ENCODE measurements at regions not wholly inside any gene's neighbourhood (a gene's known extent, or its start where the extent isn't known, plus 50 kb on each side); places are given as distances from the start of the nearest gene placed in this dataset.

GRCh38 chr4:11801466-11802446 lies 373.1 kb upstream of the HS3ST1 start:
- no peak overlapping the region for H3K4me3 ChIP-seq (ENCODE audit: low read depth in 2 of 2, low read length in 1 of 2)
- no peak overlapping the region for H3K9ac ChIP-seq
- no peaks in the 10 kb centered on the region for H3K79me2 ChIP-seq (ENCODE audit: insufficient read depth)
- H3K4me2 ChIP-seq: no peak overlapping the region
- no peaks in the 10 kb centered on the region for H3F3A ChIP-seq (replicated peaks; ENCODE audit: insufficient read depth)
- no peaks in the 10 kb centered on the region for H3K4me1 ChIP-seq (ENCODE audit: control insufficient read depth in 1 of 2, insufficient read depth in 2 of 2, low read depth in 1 of 2, low read length in 1 of 2)
- H4K20me1 ChIP-seq (ENCODE audit: insufficient read depth): no peaks in the 10 kb centered on the region
- no peak overlapping the region for H3K27ac ChIP-seq (ENCODE audit: low read depth in 2 of 2, low read length in 1 of 2)
- no peak for DNase-seq
- no peaks in the 10 kb centered on the region for H3K36me3 ChIP-seq (replicated peaks in 1 of 2; ENCODE audit: control insufficient read depth in 1 of 2, insufficient read depth in 2 of 2, low read length in 1 of 2)
- H2AFZ ChIP-seq (ENCODE audit: low read depth): no peak overlapping the region
- ChIA-PET CTCF (interaction anchor here (0.6 kb wide), 1 partner anchor 22 kb away, joined by 3 read pairs; no protein-coding TSS in a partner anchor), POLR2A (no interaction called here)
- H3K9me3 ChIP-seq: no peaks in the 10 kb centered on the region
- H3K27me3 ChIP-seq (ENCODE audit: insufficient read depth): no peaks in the 10 kb centered on the region
- no peaks in the 10 kb centered on the region for H3K9me2 ChIP-seq
- 12% methylated on average over 7 of the region's 7 CpGs for WGBS (ENCODE audit: low lambda C conversion rate)
- TF ChIP-seq IRF3 (IDR thresholded peaks at IDR 0.05; ENCODE audit: low read depth, low read length) (no peak), FOXM1 (IDR thresholded peaks at IDR 0.05; ENCODE audit: low read depth) (no peak), MAX (IDR thresholded peaks at IDR 0.05; ENCODE audit: low read depth) (no peak), CTCF (IDR thresholded peaks at IDR 0.05) (no peak), EP300 (IDR thresholded peaks at IDR 0.05; ENCODE audit: borderline replicate concordance in 1 of 2, low read depth in 1 of 2, low read length in 1 of 2) (no peak), YY1 (IDR thresholded peaks at IDR 0.05; ENCODE audit: low read depth) (no peak), ELF1 (IDR thresholded peaks at IDR 0.05) (no peak), JUND (IDR thresholded peaks at IDR 0.05) (no peak), EZH2phosphoT487 (IDR thresholded peaks at IDR 0.05; ENCODE audit: borderline replicate concordance, low read depth) (no peak), GABPA (IDR thresholded peaks at IDR 0.05; ENCODE audit: low read depth) (no peak), PBX3 (IDR thresholded peaks at IDR 0.05) (no peak), SIN3A (IDR thresholded peaks at IDR 0.05; ENCODE audit: borderline replicate concordance, low read depth, low read length) (no peak), POLR2AphosphoS5 (IDR thresholded peaks at IDR 0.05; ENCODE audit: low read depth, low read length) (no peak), USF2 (IDR thresholded peaks at IDR 0.05; ENCODE audit: borderline replicate concordance, low read depth, low read length) (no peak), REST (IDR thresholded peaks at IDR 0.05; ENCODE audit: low read depth, low read length) (no peak), TEAD4 (IDR thresholded peaks at IDR 0.05; ENCODE audit: borderline replicate concordance, insufficient read depth) (no peak), FOXJ3 (CRISPR knock-in tag; IDR thresholded peaks at IDR 0.05) (no peak), TAF1 (IDR thresholded peaks at IDR 0.05; ENCODE audit: borderline replicate concordance, low read depth, low read length) (no peak), FOSL2 (IDR thresholded peaks at IDR 0.05; ENCODE audit: borderline replicate concordance, low read depth) (no peak), TCF12 (IDR thresholded peaks at IDR 0.05) (no peak)
